Urinary bladder (tissue), 3 donors: ENCODE measurements at regions not wholly inside any gene's neighbourhood (a gene's known extent, or its start where the extent isn't known, plus 50 kb on each side); places are given as distances from the start of the nearest gene placed in this dataset.
"Not testable (repeated sequence)": the region's sequence is repeated elsewhere in the genome, so short reads cannot be mapped to it uniquely, and the experiment has no call there.

Source experiments
- DNase-seq: peaks from one replicate; pipeline ENCODE4 v3.0.0-alpha.2; 2015; ENCODE audit errors: extremely low spot score
- H3K27ac ChIP-seq: one replicate; pipeline ENCODE4 v1.5.1; 2013; ENCODE audit warnings: low read depth, mild to moderate bottlenecking, moderate library complexity
- H3K36me3 ChIP-seq: one replicate; pipeline ENCODE4 v1.6.1; 2013; ENCODE audit warnings: mild to moderate bottlenecking, moderate library complexity; ENCODE audit not compliant: insufficient read depth
- H3K4me1 ChIP-seq: one replicate; pipeline ENCODE4 v1.6.1; 2013; ENCODE audit warnings: mild to moderate bottlenecking, moderate library complexity; ENCODE audit not compliant: insufficient read depth
- H3K4me3 ChIP-seq: one replicate; pipeline ENCODE4 v1.5.1; 2013; ENCODE audit warnings: low read depth, low read length
- WGBS: extraction: QIAGEN DNeasy Blood & Tissue Kit; methylation state at CpG from one replicate; pipeline ENCODE4 v1.1.7; 2013; 5-methylcytosine and 5-hydroxymethylcytosine counted together
- donor health status: healthy with polysubstance abuse.
- donor health status: healthy.

DNA sequence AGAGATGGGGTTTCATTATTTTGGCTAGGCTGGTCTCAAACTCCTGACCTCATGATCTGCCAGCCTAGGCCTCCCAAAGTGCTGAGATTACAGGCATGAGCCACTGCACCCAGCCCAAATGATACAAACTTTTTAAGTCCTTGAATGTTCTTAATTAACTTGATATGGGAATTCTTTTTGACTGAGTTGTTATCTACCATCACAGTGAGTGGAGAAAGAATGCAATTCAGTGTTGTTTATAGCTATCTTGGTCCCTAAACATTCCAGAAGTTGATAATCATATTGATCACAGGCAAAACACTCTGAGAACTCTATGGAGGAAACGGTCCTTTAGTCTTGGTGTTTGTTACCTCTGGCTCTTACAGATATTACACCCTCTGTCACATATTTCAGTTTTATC lies 1072.5 kb downstream of the SUCLG1 start:
- no peak for DNase-seq
- Histone ChIP-seq H3K27ac (no peak overlapping the region), H3K4me3 (no peak overlapping the region), H3K4me1 (no peaks in the 10 kb centered on the region), H3K36me3 (no peaks in the 10 kb centered on the region)
- WGBS, result 72% methylated on average over 1 of the region's 1 CpG

DNA sequence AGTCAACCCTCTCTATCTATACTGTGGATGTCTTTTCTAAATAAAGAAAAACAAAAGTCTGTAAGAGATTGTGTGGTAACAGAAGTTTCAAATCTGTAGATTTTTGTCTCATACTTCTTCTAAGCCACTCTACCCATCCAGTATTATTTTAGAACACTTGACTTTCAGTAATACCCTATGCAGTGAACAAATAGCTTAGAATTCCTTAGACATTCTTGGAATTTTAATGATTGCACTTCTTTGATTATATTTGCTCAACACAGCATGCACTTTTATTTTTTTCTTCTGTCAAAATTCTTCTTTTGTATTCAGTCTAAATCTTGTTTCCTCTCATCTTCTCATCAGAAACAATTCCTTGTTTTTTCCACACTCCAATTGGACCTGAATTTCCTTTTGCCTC lies 1080.2 kb downstream of the SUCLG1 start:
- DNase-seq, result no peak
- no peaks in the 10 kb centered on the region for H3K36me3 ChIP-seq
- H3K27ac ChIP-seq, result no peak overlapping the region
- H3K4me1 ChIP-seq, result no peaks in the 10 kb centered on the region
- H3K4me3 ChIP-seq, result no peak overlapping the region

DNA sequence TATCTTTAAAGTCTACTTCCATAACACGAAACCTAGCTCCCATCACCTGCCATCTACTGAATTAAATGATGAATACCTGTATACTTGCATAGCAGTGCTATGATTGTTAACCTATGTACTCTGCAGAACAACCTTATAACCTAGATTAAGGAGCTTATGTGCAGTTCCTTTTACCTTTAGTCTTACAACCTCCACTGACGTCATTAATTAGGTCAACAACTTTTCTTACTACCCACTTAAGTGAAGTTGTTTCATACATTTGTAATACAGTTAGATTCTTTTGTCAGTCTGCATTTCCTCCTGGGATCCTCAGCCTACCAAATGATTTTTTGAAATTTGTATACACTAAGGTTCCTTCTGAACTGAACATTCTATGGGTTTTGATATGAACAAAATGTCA lies 1082.3 kb downstream of the SUCLG1 start:
- Histone ChIP-seq H3K27ac (no peak overlapping the region), H3K36me3 (no peaks in the 10 kb centered on the region), H3K4me1 (no peaks in the 10 kb centered on the region), H3K4me3 (no peak overlapping the region)
- DNase-seq, result no peak
- 74% methylated on average over 2 of the region's 2 CpGs for WGBS

DNA sequence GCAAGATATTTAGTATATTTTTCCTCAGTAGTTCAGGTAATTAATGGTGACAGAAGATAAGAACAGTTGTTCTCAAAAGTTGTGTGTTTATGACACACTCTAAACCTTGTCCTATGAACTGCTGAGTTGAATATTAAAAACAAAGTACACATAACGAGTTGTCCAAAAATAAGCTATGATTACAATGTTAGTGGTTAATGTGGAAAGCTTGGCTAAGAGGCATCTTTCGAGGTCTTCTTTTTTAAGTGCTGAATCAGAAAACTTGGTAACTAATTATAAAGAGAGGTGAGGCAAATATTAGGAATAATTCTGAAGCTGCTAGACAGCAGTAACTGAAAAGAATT lies 1088.7 kb downstream of the SUCLG1 start:
- Histone ChIP-seq H3K27ac (no peak overlapping the region), H3K4me1 (no peaks in the 10 kb centered on the region), H3K36me3 (no peaks in the 10 kb centered on the region), H3K4me3 (no peak overlapping the region)
- WGBS, result 80% methylated on average over 2 of the region's 2 CpGs
- DNase-seq, result no peak

DNA sequence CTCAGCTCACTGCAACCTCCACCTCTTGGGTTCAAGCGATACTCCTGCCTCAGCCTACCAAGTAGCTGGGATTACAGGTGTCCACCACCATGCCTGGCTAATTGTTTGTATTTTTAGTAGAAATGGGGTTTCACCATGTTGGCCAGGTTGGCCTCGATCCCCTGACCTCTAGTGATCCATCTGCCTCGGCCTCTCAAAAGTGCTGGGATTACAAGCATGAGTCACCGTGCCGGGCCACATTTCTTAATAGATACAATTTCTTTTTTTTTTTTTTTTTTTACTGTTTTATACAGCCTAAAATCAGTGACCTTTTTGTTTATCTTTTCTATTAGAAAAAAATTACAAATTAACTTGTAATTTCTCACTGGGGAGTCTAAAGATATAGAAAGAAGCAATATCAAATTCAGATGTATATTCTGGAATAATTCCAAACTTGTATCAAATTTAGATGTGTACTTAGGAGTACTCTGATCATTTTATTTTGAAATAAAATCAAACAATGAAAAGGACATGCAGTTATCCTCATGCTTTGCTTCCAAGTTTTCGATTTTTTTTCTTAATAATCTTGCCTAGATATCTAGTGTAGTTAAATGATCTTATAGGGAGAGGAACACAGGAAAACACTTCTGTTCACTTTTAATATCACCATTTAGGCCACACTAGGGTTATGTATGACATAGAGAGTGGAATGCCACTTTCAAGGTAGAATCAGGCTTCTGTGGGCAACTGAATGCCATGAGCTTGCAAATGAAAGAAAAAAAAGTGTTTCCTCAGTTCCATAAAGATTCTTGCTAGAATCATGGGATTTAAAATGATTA lies 1089.3 kb downstream of the SUCLG1 start:
- H3K27ac ChIP-seq, result no peak overlapping the region
- no peak for DNase-seq
- H3K36me3 ChIP-seq, result no peaks in the 10 kb centered on the region
- 85% methylated on average over 6 of the region's 6 CpGs for WGBS
- H3K4me1 ChIP-seq, result no peaks in the 10 kb centered on the region
- no peak overlapping the region for H3K4me3 ChIP-seq

DNA sequence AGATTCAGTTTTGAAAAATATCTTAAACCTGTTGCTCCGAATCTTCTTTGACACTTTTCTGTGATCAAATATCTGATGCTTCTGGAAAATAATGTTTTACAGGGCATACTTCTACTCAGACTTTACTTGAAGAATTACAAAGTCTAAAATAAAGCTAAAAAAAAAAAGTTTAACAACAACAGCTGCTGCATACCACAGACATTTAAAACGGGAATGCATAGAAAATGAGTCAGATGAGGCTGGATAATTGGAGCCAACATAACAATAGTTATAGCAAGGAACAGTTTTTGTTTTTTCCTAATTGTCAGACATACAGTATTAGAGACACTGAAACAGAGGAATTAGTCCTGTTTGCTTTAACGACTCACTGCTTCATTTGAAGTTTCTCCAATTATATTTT lies 1090.2 kb downstream of the SUCLG1 start:
- H3K4me3 ChIP-seq, result no peak overlapping the region
- 52% methylated on average over 3 of the region's 3 CpGs for WGBS
- no peaks in the 10 kb centered on the region for H3K4me1 ChIP-seq
- no peak overlapping the region for H3K27ac ChIP-seq
- no peak for DNase-seq
- H3K36me3 ChIP-seq, result no peaks in the 10 kb centered on the region

DNA sequence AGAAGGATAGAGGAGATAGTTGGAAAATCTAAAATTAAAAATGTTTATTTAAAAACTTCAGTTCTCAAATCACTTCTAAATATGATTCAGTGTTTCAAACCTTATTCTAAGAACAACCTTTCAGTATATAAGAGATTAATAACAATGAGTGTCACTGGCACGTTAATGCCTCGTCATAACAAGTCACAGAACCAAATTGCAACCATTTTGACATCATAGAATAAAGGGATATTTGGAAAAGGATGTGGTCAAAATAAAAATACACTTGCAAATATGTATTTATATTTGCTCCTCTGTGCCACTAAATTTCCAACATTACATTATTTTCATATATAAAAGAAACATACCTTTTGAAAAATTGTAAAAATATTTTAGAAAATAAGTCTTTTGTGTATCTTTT lies 1090.6 kb downstream of the SUCLG1 start:
- H3K4me1 ChIP-seq, result no peaks in the 10 kb centered on the region
- WGBS, result 85% methylated on average over 2 of the region's 2 CpGs
- no peaks in the 10 kb centered on the region for H3K36me3 ChIP-seq
- H3K4me3 ChIP-seq, result no peak overlapping the region
- no peak overlapping the region for H3K27ac ChIP-seq
- DNase-seq, result no peak

DNA sequence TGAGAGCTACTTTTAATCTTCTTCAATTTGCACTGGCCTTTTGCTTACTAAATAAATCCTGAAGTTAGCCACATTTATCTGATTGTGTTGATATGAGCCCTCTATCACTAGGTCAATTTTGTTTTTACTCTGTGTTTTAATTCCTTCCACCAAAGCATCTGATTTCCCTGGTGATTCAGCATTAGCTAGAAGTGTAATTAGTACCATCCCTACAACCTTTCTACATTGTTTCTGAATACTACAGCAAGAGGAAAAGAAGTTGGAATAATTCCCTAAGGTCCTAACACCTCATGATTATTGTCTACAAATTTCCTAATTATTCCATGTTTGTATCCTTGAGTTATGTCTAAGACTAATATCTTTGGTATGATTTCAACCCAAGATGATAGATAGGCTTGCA lies 1093.6 kb downstream of the SUCLG1 start:
- Histone ChIP-seq H3K27ac (no peak overlapping the region), H3K4me3 (no peak overlapping the region), H3K4me1 (no peaks in the 10 kb centered on the region), H3K36me3 (no peaks in the 10 kb centered on the region)
- DNase-seq, result no peak

DNA sequence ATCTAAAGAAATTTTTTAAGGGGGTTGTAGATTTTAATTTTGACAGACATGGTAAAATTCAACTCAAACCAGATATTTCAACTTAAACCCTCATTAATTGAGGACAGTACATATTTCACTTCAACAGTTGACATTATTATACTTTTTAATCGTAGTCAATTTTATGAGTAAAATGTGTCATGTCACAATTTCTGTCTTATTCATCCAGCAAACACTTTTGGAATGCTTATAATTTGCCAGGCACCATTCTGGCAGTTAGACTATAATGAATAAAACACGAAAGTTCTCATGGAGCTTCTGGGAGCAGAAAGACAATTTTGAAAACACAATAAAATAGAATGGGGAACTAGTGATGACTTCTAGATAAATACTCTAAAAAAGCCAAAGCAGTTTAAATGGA lies 1094.8 kb downstream of the SUCLG1 start:
- Histone ChIP-seq H3K27ac (no peak overlapping the region), H3K36me3 (no peaks in the 10 kb centered on the region), H3K4me1 (no peaks in the 10 kb centered on the region), H3K4me3 (no peak overlapping the region)
- no peak for DNase-seq
- 48% methylated on average over 2 of the region's 2 CpGs for WGBS

DNA sequence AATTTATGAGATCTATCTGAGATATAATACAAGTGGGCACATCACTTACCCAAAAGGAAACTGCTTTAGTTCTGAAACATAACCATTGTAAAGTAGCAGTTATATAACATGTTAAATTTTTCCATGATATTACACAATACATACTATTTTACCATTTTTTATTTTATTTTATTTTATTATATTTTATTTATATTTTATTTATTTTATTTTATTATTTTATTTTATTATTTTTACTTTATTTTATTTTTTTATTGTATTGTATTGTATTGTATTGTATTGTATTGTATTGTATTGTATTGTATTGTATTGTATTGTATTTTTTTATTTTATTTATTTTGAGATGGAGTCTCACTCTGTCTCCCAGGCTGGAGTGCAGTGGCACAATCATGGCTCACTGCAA lies 1095.9 kb downstream of the SUCLG1 start:
- H3K36me3 ChIP-seq, H3K4me3 ChIP-seq, DNase-seq, H3K27ac ChIP-seq, H3K4me1 ChIP-seq: not testable (repeated sequence)

DNA sequence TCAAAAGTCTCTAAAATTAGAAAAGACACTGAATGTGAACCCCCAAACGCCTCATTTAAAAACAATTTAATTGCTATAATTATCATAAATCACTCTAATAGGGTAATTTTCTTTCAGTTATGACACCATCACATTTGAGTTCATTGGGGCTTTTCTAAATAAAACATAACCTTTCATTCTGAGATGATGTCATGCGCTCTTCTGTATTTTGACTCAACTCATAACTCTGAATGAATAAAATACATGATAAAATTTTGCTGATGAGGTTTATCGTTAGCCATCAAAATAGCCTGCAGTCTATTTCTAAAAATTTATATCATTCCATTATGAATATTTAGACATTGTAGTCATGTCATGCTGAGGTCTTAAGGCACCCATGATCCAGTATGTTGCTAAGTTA lies 1099.7 kb downstream of the SUCLG1 start:
- no peak overlapping the region for H3K4me3 ChIP-seq
- H3K27ac ChIP-seq, result no peak overlapping the region
- H3K36me3 ChIP-seq, result no peaks in the 10 kb centered on the region
- DNase-seq, result no peak
- H3K4me1 ChIP-seq, result no peaks in the 10 kb centered on the region
- WGBS, result 89% methylated on average over 3 of the region's 3 CpGs

DNA sequence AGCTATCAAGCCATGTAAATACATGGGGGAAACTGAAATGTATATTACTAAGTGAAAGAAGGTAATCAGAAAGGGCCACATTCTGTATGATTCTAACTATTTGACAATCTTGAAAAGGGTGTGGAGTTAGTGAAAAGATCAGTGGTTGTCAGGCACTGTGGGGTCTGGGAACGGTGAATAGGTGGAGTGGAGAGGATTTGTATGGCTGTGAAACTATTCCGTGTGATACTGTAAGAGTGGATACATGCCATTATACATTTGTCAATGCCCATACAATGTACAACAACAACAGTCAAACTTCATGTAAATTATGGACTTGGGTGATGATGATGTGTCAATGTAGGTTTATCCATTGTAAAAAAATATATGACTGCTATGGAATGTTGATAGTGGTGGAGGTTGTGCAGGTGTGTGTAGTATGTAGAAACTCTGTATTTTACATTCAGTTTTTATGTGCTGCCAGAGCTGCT lies 1116.2 kb downstream of the SUCLG1 start:
- no peak for DNase-seq
- 80% methylated on average over 2 of the region's 2 CpGs for WGBS
- Histone ChIP-seq H3K4me3 (no peak overlapping the region), H3K27ac (no peak overlapping the region), H3K36me3 (no peaks in the 10 kb centered on the region), H3K4me1 (no peaks in the 10 kb centered on the region)

DNA sequence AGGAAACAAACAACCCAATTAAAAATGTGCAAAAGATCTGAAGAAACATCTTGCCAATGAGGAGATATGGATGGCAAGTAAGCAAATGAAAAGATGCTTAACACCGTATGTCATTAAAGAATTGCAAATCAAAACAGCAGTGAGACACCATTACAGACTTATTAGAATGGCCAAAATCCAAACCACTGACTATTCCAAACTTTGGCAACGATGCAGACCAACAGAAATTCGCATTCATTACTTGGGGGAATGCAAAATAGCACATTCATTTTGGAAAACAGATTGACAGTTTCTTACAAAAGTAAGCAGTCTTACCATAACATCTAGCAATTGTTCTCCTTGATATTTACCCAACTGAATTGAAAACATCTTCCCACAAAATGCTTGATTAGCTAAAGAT lies 1118.7 kb downstream of the SUCLG1 start:
- Histone ChIP-seq H3K4me1 (no peaks in the 10 kb centered on the region), H3K36me3 (no peaks in the 10 kb centered on the region), H3K4me3 (no peak overlapping the region), H3K27ac (no peak overlapping the region)
- DNase-seq, result no peak
- 93% methylated on average over 3 of the region's 3 CpGs for WGBS

DNA sequence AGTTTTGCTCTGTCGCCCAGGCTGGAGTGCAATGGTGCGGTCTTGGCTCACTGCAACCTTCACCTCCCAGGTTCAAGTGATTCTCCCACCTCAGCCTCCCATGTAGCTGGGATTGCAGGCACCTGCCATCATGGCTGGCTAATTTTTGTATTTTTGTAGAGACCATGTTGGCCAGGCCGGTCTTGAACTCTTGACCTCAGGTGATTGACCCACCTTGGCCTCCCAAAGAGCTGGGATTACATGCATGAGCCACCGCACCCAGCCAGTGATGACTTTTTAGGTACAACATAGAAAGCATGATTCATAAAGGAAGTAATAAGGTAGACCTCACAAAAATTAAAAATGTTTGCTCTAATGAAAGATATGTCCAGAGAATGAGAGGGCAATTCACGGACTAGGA lies 1119.1 kb downstream of the SUCLG1 start:
- H3K4me1 ChIP-seq, result not testable (repeated sequence)

DNA sequence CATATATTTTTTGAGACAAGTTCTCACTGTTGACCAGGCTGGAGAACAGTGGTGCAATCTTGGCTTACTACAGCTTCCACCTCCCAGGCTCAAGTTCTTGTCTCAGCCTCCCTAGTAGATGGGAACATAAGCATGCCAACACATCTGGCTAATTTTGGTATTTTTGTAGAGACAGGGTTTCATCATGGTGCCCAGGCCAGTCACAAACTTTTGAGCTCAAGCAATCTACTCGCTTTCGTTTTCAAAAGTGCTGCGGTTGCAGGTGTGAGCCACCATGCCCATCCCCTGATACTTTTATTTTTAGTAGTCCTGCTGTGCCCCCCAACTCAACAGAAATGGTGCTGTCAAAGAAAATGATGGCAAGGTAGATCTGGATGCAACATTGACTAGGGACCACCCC lies 1127.3 kb downstream of the SUCLG1 start:
- no peak overlapping the region for H3K27ac ChIP-seq
- no peaks in the 10 kb centered on the region for H3K4me1 ChIP-seq
- H3K4me3 ChIP-seq, result no peak overlapping the region
- H3K36me3 ChIP-seq, result no peaks in the 10 kb centered on the region
- no peak for DNase-seq
- 97% methylated on average over 3 of the region's 3 CpGs for WGBS

More for the DNA sequence above, 1119.1 kb downstream of the SUCLG1 start:
- 96% methylated on average over 5 of the region's 5 CpGs for WGBS
- H3K27ac ChIP-seq, H3K4me3 ChIP-seq, H3K36me3 ChIP-seq, DNase-seq: not testable (repeated sequence)
